NCI-H1930 (cell line): ENCODE measurements at regions not wholly inside any gene's neighbourhood (a gene's known extent, or its start where the extent isn't known, plus 50 kb on each side); places are given as distances from the start of the nearest gene placed in this dataset.
"Not testable (repeated sequence)": the region's sequence is repeated elsewhere in the genome, so short reads cannot be mapped to it uniquely, and the experiment has no call there.

Experiments
- DNase-seq, 2 experiments: peaks; one replicate each; lab custom pipeline; 2025; lab: John Stamatoyannopoulos, UW

DNA sequence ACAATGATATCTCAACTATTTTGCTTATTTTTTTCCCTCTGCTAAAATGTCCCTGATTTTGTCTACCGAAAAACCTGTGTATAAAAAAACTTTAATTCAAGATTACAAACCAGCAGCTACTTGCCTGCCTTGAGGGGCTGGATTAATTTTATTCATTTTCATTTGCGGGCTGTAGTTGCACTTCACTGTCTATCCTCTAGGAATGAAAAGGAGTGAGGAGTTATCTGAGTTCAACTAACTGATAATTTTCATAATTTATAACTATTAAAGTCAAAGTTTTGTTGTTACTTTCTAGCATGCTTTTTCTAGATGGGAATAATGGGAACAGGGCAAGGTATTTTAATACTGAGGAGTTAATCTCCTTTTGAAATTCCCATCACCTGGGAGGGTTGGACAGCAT lies 50.3 kb upstream of the AGTPBP1 start:
- DNase-seq, result not testable (repeated sequence)

DNA sequence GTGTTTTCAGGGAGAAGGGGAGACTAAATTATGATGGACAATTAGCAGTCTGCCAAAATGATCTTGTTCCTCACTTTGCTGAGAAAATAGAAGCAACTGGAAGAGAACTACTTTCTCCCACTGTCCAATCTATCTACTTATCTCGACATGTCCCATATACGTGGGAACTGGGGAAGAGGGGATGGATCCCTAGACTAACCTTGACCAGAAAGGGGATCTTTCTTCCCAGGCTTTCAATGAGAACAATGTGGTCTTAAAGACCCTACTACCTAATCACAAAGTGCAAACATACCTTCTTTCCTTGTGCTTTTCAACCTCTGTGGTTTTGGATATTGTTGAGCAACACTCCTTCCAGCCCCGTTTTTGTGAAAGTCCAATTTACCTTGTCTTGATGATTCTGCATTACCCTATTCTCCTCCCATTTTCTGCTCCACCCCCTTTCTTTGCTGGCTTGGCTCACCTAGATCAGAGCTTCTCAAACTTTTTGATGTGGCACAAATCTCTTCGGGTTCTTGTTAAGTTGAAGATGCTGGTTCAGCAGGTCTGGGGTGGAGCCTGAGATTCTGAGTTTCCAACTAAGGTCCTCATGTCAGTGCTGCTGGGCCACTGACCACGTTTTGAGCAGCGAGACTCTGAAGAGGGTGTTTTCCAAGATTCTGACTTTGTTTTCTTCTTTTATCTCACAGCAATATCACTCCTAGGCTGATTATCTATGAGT lies 61.4 kb upstream of the AGTPBP1 start:
- not testable (repeated sequence) for DNase-seq

DNA sequence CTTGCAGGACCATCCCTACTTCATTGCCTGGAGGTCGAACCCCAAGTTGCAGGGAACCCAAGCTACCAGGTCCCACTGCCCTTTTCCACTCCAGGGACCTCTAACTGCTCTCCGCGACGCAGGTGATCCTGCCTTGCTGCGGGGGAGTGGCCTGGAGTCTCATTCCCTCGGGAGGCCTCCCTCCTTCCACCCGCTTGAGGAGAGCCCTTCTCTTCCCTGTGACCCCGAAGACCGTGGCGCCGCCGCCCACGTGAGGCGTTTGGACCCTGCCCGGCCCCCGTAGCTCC lies 63.0 kb upstream of the AGTPBP1 start:
- not testable (repeated sequence) for DNase-seq

DNA sequence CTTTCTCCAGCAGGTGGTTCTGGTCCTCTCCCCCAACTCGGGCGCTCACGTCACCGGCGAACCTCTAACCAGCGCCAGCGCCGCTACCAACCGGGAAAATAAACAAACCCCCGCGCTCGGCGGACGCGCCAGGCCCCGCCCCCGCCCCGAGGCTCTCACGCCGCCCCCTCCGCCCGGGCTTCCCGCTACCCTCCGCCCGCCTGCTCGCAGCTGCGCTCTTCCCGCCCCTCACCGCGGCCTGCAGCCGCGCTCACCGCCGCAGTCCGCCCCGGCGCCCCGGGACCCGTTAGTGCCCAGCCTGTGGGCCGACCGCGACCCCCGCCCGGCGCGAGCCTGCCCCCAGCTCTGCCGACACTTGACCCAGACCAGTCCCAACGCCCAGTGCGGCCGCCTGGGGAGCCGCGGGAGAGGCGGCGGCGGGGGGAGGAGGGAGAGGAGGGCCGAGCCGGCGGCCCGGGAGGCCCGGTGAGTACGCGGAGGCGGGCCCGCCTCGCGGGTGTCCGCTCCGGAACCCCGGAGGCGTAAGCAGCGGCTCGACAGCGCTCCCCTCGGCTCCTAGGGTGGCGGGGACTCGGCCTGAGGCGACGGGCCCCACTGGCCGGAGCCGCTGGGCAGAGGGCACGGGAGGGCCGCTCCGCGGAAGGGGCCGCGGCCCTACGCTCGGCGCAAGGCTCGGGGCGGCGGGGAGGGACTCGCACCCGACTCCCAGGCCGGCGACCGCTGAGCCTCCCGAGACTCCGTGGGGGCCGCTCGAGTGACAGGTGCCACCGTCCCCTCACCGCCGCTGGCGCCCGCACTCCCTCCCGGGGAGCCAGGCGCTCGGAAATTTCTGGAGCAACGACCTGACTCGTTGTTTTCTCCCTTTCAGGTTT lies 63.6 kb upstream of the AGTPBP1 start:
- peak; percentile 43 to 73 for DNase-seq

DNA sequence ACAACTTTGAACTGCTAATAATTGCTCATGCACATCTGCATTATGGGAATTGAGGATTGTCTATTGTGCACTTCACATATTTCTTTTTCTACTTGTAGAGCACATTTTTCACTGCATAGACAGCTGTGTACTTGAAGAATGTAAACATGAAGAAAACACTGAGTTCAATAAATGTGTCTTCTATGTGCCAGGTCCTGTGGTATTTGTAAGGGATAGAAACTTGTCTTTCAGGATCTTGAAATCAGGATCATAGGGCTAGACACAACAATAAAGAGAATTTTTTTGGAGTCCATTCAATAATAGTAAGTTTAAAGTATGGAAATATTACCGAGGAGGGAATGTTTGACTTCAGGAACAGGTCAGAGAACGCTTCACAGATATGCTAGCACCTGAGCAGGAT lies 66.6 kb upstream of the AGTPBP1 start:
- not testable (repeated sequence) for DNase-seq

DNA sequence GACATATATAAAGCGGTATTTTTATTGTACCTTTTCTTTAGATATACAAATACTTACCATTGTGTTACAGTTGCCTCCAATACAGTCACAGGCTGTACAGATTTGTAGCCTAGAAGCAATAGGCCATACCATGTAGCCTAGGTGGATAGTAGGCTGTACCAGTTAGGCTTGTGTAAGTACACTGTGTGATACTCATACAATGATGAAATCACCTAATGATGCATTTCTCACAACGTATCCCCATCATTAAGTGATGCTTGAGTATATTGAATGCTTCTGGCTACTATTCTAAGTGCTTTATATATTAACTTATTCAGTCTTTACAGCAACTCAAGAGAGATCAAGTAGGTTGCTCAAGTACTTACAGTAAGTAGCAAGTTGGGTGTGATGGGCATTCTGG lies 71.6 kb upstream of the AGTPBP1 start:
- DNase-seq, result not testable (repeated sequence)

DNA sequence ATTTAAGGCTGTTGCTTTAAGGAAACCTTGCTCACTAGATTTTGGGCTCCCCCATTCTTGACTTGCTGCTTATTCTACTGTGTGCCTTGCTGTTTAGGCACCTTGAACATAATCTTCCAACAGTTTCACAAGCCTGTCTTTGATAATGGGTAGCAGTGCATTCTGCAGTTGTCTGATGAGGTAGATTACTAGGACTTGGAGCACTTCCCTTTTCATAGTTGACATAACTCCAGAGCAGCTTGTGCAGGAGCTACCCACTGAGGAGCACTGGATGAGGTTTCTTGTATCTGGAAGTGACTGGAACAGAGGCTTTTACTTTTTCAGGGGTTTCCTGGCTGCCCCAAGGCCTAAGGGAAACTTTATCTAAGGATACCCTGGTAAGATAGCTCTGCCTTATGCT lies 73.0 kb upstream of the AGTPBP1 start:
- not testable (repeated sequence) for DNase-seq

DNA sequence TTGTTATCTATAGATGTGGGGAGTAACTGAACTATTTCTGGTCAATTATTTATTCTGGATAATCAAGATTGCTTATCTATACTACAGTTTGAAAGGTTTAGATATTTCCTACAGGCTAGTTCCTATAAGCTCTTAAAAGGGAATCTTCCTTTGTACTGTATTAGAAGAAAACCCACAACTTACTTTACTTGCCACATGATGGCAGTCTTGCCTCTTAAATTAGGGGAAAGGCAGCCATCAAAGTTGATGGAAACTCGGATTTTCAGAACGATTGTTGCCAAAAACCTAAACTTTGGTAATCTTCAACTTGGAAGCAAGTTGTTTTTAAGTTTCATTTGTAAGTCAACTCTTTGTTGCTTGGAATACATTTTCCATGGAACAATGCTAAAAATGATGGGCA lies 77.2 kb upstream of the AGTPBP1 start:
- peak in 1 of 2 experiments; percentile 1 for DNase-seq

DNA sequence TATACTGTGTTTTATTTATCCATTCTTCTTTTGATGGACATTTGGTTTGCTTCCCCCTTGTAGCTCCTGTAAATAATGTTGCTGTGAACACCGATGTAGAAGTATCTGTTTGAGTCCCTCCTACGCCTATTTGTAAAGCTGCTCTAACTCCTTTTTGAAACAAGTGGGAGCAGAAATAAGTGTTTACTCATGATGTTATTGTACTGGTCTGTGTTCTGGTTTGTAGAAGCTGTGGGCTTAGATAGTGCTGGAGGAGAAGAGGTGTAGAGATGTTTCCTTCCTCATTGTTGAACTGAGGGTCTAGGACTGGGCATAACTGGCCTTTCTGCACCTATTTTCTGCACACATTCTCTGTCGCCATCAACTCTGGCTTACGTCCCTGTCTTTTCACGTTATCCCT lies 78.8 kb upstream of the AGTPBP1 start:
- DNase-seq, result not testable (repeated sequence)

DNA sequence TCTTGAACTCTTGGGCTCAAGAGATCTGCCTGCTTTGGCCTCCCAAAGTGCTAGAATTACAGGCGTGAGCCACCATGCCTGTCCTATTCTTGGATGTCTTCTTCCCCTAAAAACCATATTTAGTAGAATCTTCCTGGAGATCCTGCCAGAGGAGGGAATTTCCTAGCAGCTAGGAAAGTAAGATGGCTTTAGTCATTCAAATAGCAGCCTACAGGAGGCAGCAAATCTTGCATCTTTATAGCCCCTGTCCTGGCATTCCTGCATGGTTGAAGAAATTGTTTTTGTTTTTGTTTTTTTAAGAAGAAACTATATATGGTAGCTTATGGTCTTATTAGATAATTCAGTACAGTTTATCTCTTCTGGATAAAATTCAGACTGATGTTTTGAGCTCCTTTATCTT lies 83.2 kb upstream of the AGTPBP1 start:
- not testable (repeated sequence) for DNase-seq

DNA sequence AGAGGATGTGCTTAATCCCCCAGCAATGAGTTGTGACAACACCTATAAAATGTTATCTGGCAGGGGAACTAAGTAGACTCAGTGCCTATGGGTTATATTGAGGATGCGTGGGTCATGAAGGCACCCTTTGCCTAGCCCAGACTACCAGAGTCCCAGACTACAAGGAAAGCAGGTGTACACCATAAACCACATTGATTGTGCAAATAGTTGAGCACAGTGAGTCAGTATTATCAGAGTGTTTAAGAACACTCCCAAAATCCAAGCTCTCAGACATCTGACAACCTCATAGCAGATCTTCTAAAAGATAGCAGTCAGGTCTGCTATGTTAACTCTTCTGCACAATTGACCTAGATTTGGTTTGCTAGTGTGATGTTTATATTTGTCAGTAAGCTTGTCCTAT lies 92.8 kb upstream of the AGTPBP1 start:
- not testable (repeated sequence) for DNase-seq

DNA sequence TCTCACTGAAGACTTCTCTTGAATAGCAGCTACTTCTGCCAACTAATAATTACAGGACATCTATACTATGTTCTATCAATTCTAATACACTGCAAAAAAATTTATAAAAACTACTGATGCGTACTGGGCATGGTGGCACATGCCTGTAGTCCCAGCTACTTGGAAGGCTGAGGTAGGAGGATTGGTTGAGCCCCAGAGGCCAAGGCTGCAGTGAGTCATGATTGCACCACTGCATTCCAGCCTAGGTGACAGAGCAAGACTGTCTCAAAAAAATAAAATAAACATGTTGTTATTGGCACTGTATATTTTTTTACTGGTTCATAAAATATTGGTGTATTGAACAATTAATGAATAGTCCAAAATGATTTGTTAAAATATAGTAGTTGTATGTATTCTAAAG lies 97.0 kb upstream of the NAA35 start:
- DNase-seq, result not testable (repeated sequence)

DNA sequence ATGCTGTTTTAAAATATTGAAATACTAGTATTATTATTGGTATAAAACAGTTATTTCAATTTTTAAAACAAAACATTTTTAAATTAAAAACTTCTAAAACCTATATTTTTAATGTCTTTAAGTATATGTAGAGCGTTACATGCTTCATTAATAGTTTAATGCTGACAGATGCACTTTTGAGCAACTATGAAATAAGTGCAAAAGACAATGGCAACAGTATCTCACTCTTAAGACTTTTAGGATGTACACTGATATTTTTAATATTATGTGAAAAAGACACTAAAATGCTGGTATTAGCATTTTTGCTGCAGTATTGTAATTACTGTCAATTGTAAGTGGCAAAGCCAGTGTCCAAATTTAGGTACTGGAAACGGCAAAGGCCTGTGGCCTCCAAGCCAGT lies 93.2 kb upstream of the NAA35 start:
- not testable (repeated sequence) for DNase-seq

DNA sequence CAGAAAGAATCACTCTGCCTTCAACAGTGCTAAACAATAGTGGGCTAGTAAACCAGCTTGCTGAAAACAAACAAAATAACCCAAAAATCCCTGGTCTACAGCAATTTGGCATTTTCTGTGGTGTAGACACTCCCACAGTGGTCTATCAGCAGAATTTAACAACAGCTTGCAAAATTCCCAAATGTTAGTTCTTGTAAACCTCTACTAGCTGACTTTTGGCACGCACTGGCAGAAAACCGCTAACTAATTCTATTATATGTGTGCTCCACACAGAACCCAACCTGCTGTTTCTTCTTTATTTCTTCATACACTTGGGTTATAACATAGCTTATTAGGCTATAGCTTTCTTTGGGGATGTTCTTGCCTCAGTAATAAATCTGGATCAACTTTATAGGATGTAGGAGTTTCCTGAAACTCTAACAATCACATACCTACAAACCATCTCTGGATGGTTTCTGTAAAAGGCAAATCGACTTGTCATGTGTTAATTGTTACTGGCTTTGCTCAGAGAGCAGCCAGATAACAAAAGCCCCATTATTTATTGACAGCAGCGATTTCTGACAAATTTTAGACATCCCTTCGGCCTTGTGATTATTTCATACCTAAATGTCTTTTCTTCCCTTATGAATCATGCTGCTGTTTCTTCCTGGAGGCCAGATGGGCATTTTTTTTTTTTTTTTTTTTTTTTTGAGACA lies 82.7 kb upstream of the NAA35 start:
- no peak for DNase-seq

DNA sequence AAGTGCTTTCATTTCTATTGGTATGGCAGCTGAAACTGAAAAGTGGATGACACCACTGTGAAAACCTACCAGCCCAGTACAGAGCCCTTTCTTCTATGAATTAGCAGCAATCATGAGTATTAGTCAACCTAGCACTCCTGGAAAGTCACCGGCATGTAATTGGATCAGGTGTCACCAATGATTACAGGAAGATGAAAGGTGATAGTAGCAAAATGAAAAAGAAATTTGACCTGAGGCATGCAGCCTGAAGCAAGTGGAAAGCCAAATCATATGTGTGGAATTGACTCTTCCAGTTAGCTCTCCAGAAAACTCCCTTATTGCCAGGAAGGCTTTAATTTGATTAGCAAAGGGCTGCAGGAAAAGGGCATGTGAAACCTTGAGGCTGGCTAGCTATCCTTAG lies 81.2 kb upstream of the NAA35 start:
- no peak for DNase-seq

DNA sequence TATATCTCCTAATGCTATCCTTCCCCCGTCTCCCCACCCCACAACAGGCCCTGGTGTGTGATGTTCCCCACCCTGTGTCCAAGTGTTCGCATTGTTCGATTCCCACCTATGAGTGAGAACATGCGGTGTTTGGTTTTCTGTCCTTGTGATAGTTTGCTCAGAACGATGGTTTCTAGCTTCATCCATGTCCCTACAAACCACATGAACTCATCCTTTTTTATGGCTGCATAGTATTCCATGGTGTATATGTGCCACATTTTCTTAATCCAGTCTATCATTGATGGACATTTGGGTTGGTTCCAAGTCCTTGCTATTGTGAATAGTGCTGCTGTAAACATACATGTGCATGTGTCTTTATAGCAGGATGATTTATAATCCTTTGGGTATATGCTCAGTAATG lies 79.1 kb upstream of the NAA35 start:
- DNase-seq, result not testable (repeated sequence)

DNA sequence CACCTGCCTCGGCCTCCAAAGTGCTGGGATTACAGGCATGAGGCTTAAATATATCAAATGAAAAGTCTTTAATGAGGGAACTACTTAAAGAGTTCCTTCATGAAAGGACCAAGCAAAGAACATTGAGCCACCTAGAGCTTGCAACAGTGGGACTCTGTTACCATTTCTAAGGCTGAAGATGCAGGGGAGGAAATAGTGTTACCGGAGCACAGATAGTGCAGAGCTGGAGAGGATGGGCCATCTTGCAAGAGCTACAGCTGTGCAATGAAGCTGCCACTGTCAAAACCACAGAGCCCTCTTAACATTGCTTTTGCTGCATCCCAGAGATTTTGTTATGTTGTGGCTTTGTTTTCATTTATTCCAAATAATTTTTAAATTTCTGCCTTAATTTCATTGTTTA lies 77.1 kb upstream of the NAA35 start:
- DNase-seq, result no peak

DNA sequence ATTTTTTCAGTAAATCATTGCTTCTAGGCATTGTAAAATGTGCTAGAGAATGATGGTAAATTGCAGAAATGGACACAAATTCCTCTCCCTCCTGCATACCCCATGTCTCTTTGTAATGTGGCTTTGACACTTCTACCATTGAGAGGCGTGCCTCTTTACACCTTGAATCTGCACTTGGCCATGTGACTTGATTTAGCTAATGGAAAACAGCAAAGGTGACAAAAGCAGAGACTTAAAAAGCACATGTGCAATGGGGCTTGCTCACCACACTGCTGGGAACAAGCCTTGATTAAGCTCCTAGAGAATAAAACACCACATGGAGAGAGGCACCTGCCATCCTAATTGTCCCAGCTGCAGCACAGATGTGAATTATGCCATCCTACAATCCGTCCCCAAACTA lies 69.9 kb upstream of the NAA35 start:
- DNase-seq, result no peak

DNA sequence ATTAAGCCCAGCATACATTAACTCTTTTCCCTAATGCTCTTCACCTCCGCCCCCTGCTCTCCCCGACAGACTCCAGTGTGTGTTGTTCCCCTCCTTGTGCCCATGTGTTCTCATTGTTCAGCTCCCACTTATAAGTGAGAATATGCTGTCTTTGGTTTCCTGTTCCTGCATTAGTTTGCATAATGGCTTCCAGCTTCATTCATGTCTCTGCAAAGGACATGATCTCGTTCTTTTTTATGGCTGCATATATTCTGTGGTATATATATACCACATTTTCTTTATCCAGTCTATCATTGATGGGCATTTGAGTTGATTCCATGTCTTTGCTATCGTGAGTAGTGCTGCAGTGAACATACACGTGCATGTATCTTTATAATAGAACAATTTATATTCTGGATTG lies 69.3 kb upstream of the NAA35 start:
- not testable (repeated sequence) for DNase-seq

DNA sequence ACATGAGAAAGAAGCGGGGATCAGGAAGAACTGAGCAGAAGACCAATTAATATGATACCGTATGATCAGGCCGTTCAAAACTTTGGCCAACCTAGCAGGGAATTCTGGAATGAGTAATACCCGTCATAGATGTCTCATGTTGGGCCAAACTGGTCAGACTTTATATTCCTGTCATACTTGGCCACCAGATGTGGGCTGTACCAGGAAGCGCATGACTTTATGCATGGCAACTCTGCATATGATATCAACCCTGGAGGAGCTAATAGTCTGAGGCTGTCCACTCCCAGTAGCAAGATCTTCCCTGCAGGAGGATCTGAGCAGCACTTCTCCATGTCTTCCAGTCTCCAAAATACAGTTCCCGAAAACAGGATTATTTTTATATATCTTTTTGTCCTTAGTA lies 68.5 kb upstream of the NAA35 start:
- DNase-seq, result no peak

DNA sequence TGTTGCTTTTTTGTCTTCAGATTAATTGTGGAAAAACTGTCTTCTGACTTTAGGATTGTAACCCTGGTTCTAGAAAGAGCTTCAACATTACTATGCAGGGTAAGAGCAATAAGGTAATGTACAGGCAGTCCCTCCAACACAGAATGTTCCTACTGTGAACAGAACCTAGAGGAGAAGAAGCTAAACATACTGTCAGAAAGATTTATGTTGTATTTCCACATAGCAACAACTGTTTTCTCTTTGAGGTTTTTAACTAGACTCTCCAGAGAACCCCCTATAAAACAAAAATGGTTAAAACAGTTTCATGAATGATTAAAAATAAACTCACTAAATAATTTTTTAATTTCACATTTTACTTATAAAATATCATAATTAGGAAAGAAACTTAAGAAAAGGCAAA lies 64.3 kb upstream of the NAA35 start:
- DNase-seq, result no peak

DNA sequence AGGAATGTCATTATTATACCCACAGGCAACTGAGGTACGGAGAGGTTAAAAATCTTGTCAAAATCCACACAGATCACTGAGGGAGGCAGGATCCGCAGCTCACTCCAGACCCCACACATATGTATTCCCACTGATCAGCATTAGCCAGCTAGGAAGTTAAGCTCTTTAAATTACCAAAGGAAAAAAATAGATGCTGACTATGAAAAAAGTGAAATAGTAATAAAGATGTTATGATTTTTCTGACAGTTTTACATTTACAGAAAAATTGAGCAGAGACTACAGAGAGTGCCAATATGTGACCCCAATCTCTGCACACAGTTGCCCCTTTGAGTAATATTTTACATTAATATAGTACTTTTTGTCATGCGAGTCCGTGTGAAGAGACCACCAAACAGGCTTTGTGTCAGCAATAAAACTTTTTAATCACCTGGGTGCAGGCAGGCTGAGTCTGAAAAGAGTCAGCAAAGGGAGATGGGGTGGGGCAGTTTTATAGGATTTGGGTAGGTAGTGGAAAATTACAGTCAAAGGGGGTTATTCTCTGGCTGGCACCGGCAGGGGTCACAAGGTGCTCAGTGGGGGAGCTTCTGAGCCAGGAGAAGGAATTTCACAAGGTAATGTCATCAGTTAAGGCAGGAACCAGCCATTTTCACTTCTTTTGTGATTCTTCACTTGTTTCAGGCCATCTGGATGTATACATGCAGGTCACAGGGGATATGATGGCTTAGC lies 61.9 kb upstream of the NAA35 start:
- DNase-seq, result not testable (repeated sequence)
